ENCODE measurements at regions not wholly inside any gene's neighbourhood (a gene's known extent, or its start where the extent isn't known, plus 50 kb on each side); places are given as distances from the start of the nearest gene placed in this dataset.

- DNase-seq: no peak
- no peak for TF ChIP-seq CTCF (IDR thresholded peaks at IDR 0.05)
- H3K36me3 ChIP-seq: no peaks in the 10 kb centered on the region
- no peaks in the 10 kb centered on the region for H3K27me3 ChIP-seq
- H3K4me1 ChIP-seq: peaks cover 0 to 50% (median 15%) of the 10 kb centered on the region in 4 donors
- intact Hi-C loops (cut with DNase I; ENCODE audit: low total_unique reads): no loop called here
- no peaks in the 10 kb centered on the region for H3K9me3 ChIP-seq
- no peak overlapping the region for H3K27ac ChIP-seq
- H3K4me3 ChIP-seq: no peak overlapping the region
Observed at GRCh38 chr4:13985837-13986236, 358.3 kb upstream of the BOD1L1 start.

DNA sequence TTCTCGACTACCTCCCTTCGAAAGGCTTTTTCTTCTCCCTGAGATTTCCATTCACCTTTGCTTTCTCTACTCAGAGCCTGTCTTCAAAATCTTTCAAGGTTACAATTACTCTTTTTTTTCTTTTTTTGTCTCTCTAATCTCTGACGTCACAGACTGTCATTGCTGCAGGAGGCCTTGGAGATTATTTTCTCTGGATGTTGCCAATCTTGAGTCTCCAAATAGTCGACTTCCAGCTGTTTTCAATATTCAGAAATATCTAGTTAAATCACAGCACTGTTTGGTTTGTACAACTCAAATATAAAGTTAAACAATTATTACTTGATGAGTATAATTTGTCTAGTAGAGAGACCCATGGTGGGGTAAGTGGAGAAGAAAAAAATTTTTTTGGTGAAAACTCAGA is 359.0 kb upstream of the BOD1L1 start:
- intact Hi-C loops (cut with DNase I; ENCODE audit: low total_unique reads): no loop called here
- H3K27ac ChIP-seq: no peak overlapping the region
- H3K4me3 ChIP-seq: no peak overlapping the region
- no peaks in the 10 kb centered on the region for H3K36me3 ChIP-seq
- no peak for TF ChIP-seq CTCF (IDR thresholded peaks at IDR 0.05)
- peaks cover 0 to 57% (median 15%) of the 10 kb centered on the region in 4 donors for H3K4me1 ChIP-seq
- no peak for DNase-seq
- no peaks in the 10 kb centered on the region for H3K9me3 ChIP-seq
- H3K27me3 ChIP-seq: no peaks in the 10 kb centered on the region

- Histone ChIP-seq H3K9me3 (no peaks in the 10 kb centered on the region), H3K4me3 (no peak overlapping the region), H3K27ac (peak overlapping the region in 1 of 2 donors; percentile 52), H3K36me3 (no peaks in the 10 kb centered on the region), H3K4me1 (peaks cover 0 to 60% (median 15%) of the 10 kb centered on the region in 4 donors), H3K27me3 (no peaks in the 10 kb centered on the region)
- intact Hi-C loops (cut with DNase I; ENCODE audit: low total_unique reads): no loop called here
- peak; percentile 82 to 90 for DNase-seq
- TF ChIP-seq CTCF (IDR thresholded peaks at IDR 0.05): no peak
Observed at GRCh38 chr4:13988353-13989305, 361.1 kb upstream of the BOD1L1 start.

- DNase-seq: no peak
- Histone ChIP-seq H3K36me3 (no peaks in the 10 kb centered on the region), H3K9me3 (no peaks in the 10 kb centered on the region), H3K27ac (peak overlapping the region in 1 of 2 donors; percentile 52), H3K4me3 (no peak overlapping the region), H3K4me1 (peaks cover 0 to 59% (median 15%) of the 10 kb centered on the region in 4 donors), H3K27me3 (no peaks in the 10 kb centered on the region)
- intact Hi-C loops (cut with DNase I; ENCODE audit: low total_unique reads): no loop called here
- TF ChIP-seq CTCF (IDR thresholded peaks at IDR 0.05): no peak
Observed at GRCh38 chr4:13989501-13989900, 362.0 kb upstream of the BOD1L1 start.

- Histone ChIP-seq H3K4me1 (peaks cover 0 to 45% (median 14%) of the 10 kb centered on the region in 4 donors), H3K27me3 (no peaks in the 10 kb centered on the region), H3K27ac (no peak overlapping the region), H3K36me3 (no peaks in the 10 kb centered on the region), H3K4me3 (no peak overlapping the region), H3K9me3 (no peaks in the 10 kb centered on the region)
- TF ChIP-seq CTCF (IDR thresholded peaks at IDR 0.05): no peak
- intact Hi-C loops (cut with DNase I; ENCODE audit: low total_unique reads): no loop called here
- DNase-seq: no peak
Observed at GRCh38 chr4:13990596-13991589, 363.4 kb upstream of the BOD1L1 start.

All from tibial artery (tissue), 4 donors.